ENCODE measurements at regions not wholly inside any gene's neighbourhood (a gene's known extent, or its start where the extent isn't known, plus 50 kb on each side); places are given as distances from the start of the nearest gene placed in this dataset.

- H3K36me3 Mint-ChIP-seq (ENCODE audit: low read depth), result no peaks in the 10 kb centered on the region
- H3K4me1 Mint-ChIP-seq, result no peaks in the 10 kb centered on the region
- Histone ChIP-seq H3K4me3 (ENCODE audit: low read length) (no peak overlapping the region), H3K9me3 (ENCODE audit: control insufficient read depth, low read length) (no peaks in the 10 kb centered on the region), H3K4me1 (ENCODE audit: control insufficient read depth, insufficient read depth, low read length) (no peaks in the 10 kb centered on the region), H3K27me3 (ENCODE audit: control insufficient read depth, insufficient read depth, low read length, poor library complexity, severe bottlenecking) (no peaks in the 10 kb centered on the region), H3K27ac (ENCODE audit: low read depth, low read length) (no peak overlapping the region), H3K9ac (ENCODE audit: extremely low read depth, low read length, poor library complexity, severe bottlenecking) (no peak overlapping the region), H3K36me3 (ENCODE audit: control insufficient read depth, insufficient read depth, low read length) (no peaks in the 10 kb centered on the region)
- H3K27ac Mint-ChIP-seq, result no peak overlapping the region
- no peaks in the 10 kb centered on the region for H3K27me3 Mint-ChIP-seq (ENCODE audit: insufficient read depth)
- no peak for TF ChIP-seq CTCF (conservative IDR thresholded peaks at IDR 0.05)
- no peak for DNase-seq
- H3K4me3 Mint-ChIP-seq, result no peak overlapping the region
- H3K9me3 Mint-ChIP-seq, result peaks cover 12% of the 10 kb centered on the region
These were observed 469.1 kb downstream of the FUT8 start for GRCh38 chr14:65881642-65882041.

- Mint-ChIP-seq H3K4me3 (no peak overlapping the region), H3K4me1 (peaks cover 3% of the 10 kb centered on the region), H3K36me3 (ENCODE audit: low read depth) (no peaks in the 10 kb centered on the region), H3K9me3 (peaks cover 4% of the 10 kb centered on the region), H3K27ac (no peak overlapping the region), H3K27me3 (ENCODE audit: insufficient read depth) (peaks cover 2% of the 10 kb centered on the region)
- no peak for DNase-seq
- WGBS, 2 experiments (ENCODE audit: insufficient coverage in 1 of 2, insufficient read length in 1 of 2), result 89 to 100% methylated on average over 2 to 3 of the region's 3 CpGs
- Histone ChIP-seq H3K9ac (ENCODE audit: extremely low read depth, low read length, poor library complexity, severe bottlenecking) (no peak overlapping the region), H3K36me3 (ENCODE audit: control insufficient read depth, insufficient read depth, low read length) (no peaks in the 10 kb centered on the region), H3K4me1 (ENCODE audit: control insufficient read depth, insufficient read depth, low read length) (no peaks in the 10 kb centered on the region), H3K27ac (ENCODE audit: low read depth, low read length) (no peak overlapping the region), H3K27me3 (ENCODE audit: control insufficient read depth, insufficient read depth, low read length, poor library complexity, severe bottlenecking) (no peaks in the 10 kb centered on the region), H3K4me3 (ENCODE audit: low read length) (no peak overlapping the region), H3K9me3 (ENCODE audit: control insufficient read depth, low read length) (no peaks in the 10 kb centered on the region)
- TF ChIP-seq CTCF (conservative IDR thresholded peaks at IDR 0.05), result no peak
These were observed 476.1 kb downstream of the FUT8 start for GRCh38 chr14:65888677-65889076.

GRCh38 chr14:65892315-65892714 lies 479.8 kb downstream of the FUT8 start:
- no peaks in the 10 kb centered on the region for H3K9me3 ChIP-seq (ENCODE audit: control insufficient read depth, low read length)
- H3K36me3 ChIP-seq (ENCODE audit: control insufficient read depth, insufficient read depth, low read length), result no peaks in the 10 kb centered on the region
- no peak overlapping the region for H3K27ac ChIP-seq (ENCODE audit: low read depth, low read length)
- no peaks in the 10 kb centered on the region for H3K27me3 ChIP-seq (ENCODE audit: control insufficient read depth, insufficient read depth, low read length, poor library complexity, severe bottlenecking)
- 70 to 89% methylated on average over 4 to 7 of the region's 7 CpGs for WGBS, 2 experiments (ENCODE audit: insufficient coverage in 1 of 2, insufficient read length in 1 of 2)
- TF ChIP-seq CTCF (conservative IDR thresholded peaks at IDR 0.05), result no peak
- H3K36me3 Mint-ChIP-seq (ENCODE audit: low read depth), result peaks cover 2% of the 10 kb centered on the region
- no peaks in the 10 kb centered on the region for H3K4me1 ChIP-seq (ENCODE audit: control insufficient read depth, insufficient read depth, low read length)
- no peak overlapping the region for H3K4me3 ChIP-seq (ENCODE audit: low read length)
- H3K9ac ChIP-seq (ENCODE audit: extremely low read depth, low read length, poor library complexity, severe bottlenecking), result no peak overlapping the region
- H3K9me3 Mint-ChIP-seq, result peaks cover 13% of the 10 kb centered on the region
- peaks cover 3% of the 10 kb centered on the region for H3K4me1 Mint-ChIP-seq
- no peak for DNase-seq
- no peak overlapping the region for H3K4me3 Mint-ChIP-seq
- H3K27me3 Mint-ChIP-seq (ENCODE audit: insufficient read depth), result peaks cover 4% of the 10 kb centered on the region
- no peak overlapping the region for H3K27ac Mint-ChIP-seq

Data from endodermal cell (in vitro differentiated cells).